Liver (tissue), 3 donors: ENCODE measurements at regions not wholly inside any gene's neighbourhood (a gene's known extent, or its start where the extent isn't known, plus 50 kb on each side); places are given as distances from the start of the nearest gene placed in this dataset.

Source experiments
- CTCF ChIP-seq: fragments of 150-350 bp; IDR thresholded peaks from 2 replicates; pipeline ENCODE4 v1.5.1; 2017; ENCODE audit warnings: improper control_type of control experiment, low read depth, low read length; ENCODE audit not compliant: missing input control
- REST ChIP-seq: IDR thresholded peaks from 2 replicates; pipeline ENCODE4 v1.6.1; 2016; ENCODE audit warnings: antibody characterized with exemption, mild to moderate bottlenecking
- TAF1 ChIP-seq: conservative IDR thresholded peaks from 2 replicates; pipeline ENCODE4 v1.6.1; 2016; ENCODE audit warnings: antibody characterized with exemption, mild to moderate bottlenecking
- donor health status: healthy.
- donor health status: healthy.

GRCh38 chr2:501130-501529, 176.1 kb downstream of the TMEM18 start:
- TF ChIP-seq CTCF, result no peak
- no peak for TF ChIP-seq TAF1
- TF ChIP-seq REST, result no peak
